ENCODE measurements at regions not wholly inside any gene's neighbourhood (a gene's known extent, or its start where the extent isn't known, plus 50 kb on each side); places are given as distances from the start of the nearest gene placed in this dataset.

DNA sequence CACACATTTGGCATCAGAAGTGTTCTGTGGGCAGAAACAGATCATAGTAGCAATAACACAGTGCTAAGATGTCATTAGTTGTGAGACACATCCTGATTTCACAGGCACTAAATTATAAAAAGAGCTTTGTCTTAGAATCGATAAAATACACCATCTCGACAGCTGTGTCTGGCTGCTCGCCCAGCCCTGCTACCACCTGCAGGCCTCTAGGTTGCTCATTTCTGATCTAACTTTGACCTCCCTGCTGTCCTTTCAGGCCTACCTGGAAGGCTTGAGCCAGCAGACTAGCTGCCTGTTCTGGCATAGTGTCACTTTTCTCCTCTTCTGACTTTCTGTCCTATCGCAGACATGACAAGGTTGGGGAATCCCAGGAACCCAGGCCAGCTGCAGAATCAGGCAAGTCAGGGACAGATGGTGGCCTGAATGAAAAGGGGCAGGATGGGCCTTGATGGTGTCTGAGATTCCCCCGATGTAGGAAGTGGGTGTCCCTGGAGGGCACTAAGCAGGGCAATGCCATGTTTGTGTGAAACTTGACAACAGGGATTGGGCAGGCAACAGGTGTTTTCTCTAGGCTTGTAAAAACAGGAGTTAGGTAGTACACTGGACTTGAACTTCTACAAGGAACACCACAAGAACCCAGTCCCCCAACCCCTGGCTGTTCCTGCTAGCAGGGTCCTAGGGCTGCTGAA, 66.6 kb upstream of the RHOU start:
- DNase-seq (ENCODE audit: low read depth in 4 of 4, low spot score in 3 of 4) = no peak

DNA sequence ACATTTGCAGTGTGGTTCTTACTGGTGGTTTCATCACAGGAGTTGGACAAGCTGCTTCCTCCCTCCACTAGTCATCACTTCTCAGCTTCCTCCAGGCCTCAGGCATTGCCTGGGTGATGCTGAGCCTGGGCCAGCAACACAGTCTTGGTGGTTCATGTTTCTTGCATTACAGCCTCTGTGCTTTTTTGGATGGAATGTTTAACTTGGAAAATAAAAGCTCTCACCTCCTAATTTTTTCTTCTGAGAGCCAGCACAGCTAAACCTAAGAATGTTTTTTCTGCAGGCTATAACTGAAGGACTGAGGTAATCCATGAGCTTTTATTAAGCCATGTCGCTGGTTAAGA, 66.1 kb upstream of the RHOU start:
- no peak for DNase-seq (ENCODE audit: low read depth in 4 of 4, low spot score in 3 of 4)

DNA sequence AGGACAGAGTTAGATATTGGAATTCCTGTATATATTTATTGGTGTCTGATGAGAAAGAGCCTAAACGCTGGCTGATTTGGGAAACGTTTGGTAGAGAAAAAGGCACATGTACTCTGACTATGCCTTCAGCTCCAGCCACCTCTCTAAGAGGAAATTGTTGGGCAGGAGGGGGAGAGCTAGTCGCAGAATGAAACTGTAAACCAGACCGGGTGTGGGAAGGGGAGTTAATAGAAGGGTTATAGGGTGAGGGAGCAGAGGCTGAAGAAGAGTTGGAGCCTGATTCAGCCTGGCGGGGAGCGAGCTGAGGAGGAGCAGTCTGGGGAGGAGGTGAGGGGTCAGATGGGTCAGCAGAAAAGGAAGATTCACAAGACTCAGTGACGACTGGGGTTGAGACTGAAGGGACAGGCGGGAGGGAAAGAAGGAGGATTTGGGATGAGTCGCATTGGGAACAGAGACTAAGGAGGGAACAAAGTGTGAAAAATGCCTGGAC, 54.2 kb upstream of the RHOU start:
- peak in 1 of 4 donors; percentile 24 for DNase-seq (ENCODE audit: low read depth in 4 of 4, low spot score in 3 of 4)

DNA sequence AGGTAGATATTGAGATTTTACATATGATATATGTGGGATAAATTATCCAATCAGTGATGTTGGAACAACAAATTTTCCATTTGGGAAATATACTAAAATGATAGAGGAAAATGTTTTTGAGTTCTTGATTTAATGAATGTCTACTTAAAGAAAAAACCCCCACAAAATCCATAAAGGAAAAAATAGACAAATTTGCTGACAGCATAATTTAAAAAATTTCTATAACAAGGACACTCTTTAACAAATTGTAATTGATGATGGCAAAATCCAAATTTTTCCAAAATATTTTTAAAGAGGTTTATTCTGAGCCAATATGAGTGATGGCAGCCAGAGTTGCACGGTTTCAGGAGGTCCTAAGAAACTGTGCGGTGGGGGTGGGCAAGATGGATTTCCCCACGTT, 51.9 kb upstream of the RHOU start:
- no peak for DNase-seq (ENCODE audit: low read depth in 4 of 4, low spot score in 3 of 4)

DNA sequence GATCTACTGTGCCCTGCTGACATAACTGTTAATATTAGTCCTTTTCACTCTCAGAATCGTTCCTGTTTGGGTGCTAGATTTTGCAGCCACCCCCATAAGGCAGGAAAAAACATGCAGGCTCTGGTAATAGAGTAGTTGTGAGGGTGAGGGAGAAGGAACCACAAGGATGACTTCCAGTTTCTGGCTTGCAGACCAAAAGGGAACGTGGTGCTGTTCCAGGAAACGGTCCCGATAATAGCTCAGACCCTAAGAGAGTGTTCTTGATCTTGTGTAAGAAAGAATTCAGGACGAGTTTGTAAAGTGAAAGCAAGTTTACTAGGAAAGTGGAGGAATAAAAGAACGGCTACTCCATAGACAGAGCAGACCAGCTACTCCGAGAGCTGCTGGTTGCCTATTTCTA, 50.7 kb upstream of the RHOU start:
- no peak for DNase-seq (ENCODE audit: low read depth in 4 of 4, low spot score in 3 of 4)

DNA sequence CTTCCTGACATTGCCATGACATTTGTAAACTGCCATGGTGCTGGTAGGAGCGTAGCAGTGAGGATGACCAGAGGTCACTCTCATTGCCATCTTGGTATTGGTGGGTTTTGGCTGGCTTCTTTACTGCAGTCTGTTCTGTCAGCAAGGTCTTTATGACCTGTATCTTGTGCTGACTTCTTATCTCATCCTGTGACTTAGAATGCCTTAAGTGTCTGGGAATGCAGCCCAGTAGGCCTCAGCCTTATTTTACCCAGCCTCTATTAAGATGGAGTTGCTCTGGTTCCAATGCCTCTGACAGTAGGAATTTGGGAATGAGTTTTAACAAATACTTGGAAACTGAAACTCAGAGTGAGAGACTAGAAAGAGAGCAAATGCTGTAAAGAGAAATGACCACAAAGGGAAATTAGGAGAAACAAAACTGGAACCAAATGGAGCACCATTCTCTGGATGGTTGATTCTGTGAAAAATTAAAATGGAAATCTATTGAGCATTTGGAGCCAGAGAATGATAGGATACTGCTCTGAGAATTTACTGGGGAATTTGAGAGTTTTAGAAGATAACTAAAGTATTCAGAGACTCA, 50.1 kb upstream of the RHOU start:
- DNase-seq (ENCODE audit: low read depth in 4 of 4, low spot score in 3 of 4) = no peak

Measured in left renal pelvis (tissue), 4 donors.